ENCODE measurements at regions not wholly inside any gene's neighbourhood (a gene's known extent, or its start where the extent isn't known, plus 50 kb on each side); places are given as distances from the start of the nearest gene placed in this dataset.

GRCh38 chr15:61511756-61512155 is 282.7 kb upstream of the RORA start:
- CTCF ChIA-PET: no interaction called here
- H3K36me3 ChIP-seq (ENCODE audit: control insufficient read depth in 2 of 2, extremely low read depth in 1 of 2, insufficient read depth in 2 of 2, low read length in 2 of 2): no peaks in the 10 kb centered on the region
- dilution Hi-C loops (cut with MboI; ENCODE audit: extremely low pct_ligation_motif_present, low sequenced_read_pairs) (no loop called here), intact Hi-C loops (cut with micrococcal nuclease) (no loop called here)
- no peaks in the 10 kb centered on the region for H3K9me1 ChIP-seq (replicated peaks; ENCODE audit: control insufficient read depth, extremely low read depth, insufficient read depth, low read length)
- H3K27me3 ChIP-seq (ENCODE audit: control insufficient read depth in 2 of 2, insufficient read depth in 2 of 2, low read length in 2 of 2): peaks cover 6 to 13% of the 10 kb centered on the region in 2 experiments
- no peak overlapping the region for H3K27ac ChIP-seq (ENCODE audit: insufficient read depth, low read depth, low read length)
- no peak overlapping the region for H3K4me2 ChIP-seq (ENCODE audit: insufficient read depth, low read length)
- no peaks in the 10 kb centered on the region for H3K79me2 ChIP-seq (ENCODE audit: control insufficient read depth, insufficient read depth, low read length)
- TF ChIP-seq MAX (IDR thresholded peaks at IDR 0.05; ENCODE audit: insufficient read depth, insufficient read length) (no peak), MYC (IDR thresholded peaks at IDR 0.05; ENCODE audit: low read depth, low read length) (no peak), EZH2 (IDR thresholded peaks at IDR 0.05; ENCODE audit: borderline replicate concordance, low read depth, low read length, severe bottlenecking) (no peak), JUN (IDR thresholded peaks at IDR 0.05; ENCODE audit: borderline replicate concordance, insufficient read depth, insufficient read length, low read depth) (no peak), POLR2AphosphoS5 (IDR thresholded peaks at IDR 0.05; ENCODE audit: insufficient read depth, low read depth, low read length) (no peak), GATA2 (IDR thresholded peaks at IDR 0.05; ENCODE audit: insufficient read depth, insufficient read length, low read depth, low read length) (no peak), FOS (IDR thresholded peaks at IDR 0.05; ENCODE audit: borderline replicate concordance, insufficient read depth, low read length) (no peak), POLR2A (IDR thresholded peaks at IDR 0.05; ENCODE audit: low read depth, low read length) (no peak), CTCF (IDR thresholded peaks at IDR 0.05; ENCODE audit: extremely low read depth in 1 of 2, insufficient read depth in 1 of 2, low read depth in 1 of 2, low read length in 2 of 2) (no peak)
- no peaks in the 10 kb centered on the region for H4K20me1 ChIP-seq (replicated peaks; ENCODE audit: control insufficient read depth, extremely low read depth, insufficient read depth, low read length)
- no peak for FAIRE-seq
- no peak overlapping the region for H2AFZ ChIP-seq (ENCODE audit: low read depth, low read length)
- BruUV-seq (replicated peaks): no TSS peak
- POLR2A ChIA-PET: no interaction called here
- H3K9me3 ChIP-seq (replicated peaks; ENCODE audit: control insufficient read depth, insufficient read depth, low read length): no peaks in the 10 kb centered on the region
- no peak overlapping the region for H3K9ac ChIP-seq (replicated peaks; ENCODE audit: extremely low read depth, insufficient read depth, low read length)
- DNase-seq (ENCODE audit: low read depth, low spot score): no peak
- no peaks in the 10 kb centered on the region for H3K4me1 ChIP-seq (ENCODE audit: control insufficient read depth, extremely low read depth, insufficient read depth, low read length)
- H3K4me3 ChIP-seq (replicated peaks in 1 of 3; ENCODE audit: insufficient read depth in 1 of 3, low read depth in 1 of 3, low read length in 3 of 3): no peak overlapping the region
